ENCODE measurements at regions not wholly inside any gene's neighbourhood (a gene's known extent, or its start where the extent isn't known, plus 50 kb on each side); places are given as distances from the start of the nearest gene placed in this dataset.

- DNase-seq: no peak
Observed at GRCh38 chr9:675697-676370, 165.7 kb upstream of the DMRT1 start.

- DNase-seq: no peak
Observed at GRCh38 chr9:676780-677438, 164.6 kb upstream of the DMRT1 start.

- DNase-seq: no peak
Observed at GRCh38 chr9:677461-678097, 163.9 kb upstream of the DMRT1 start.

GRCh38 chr9:678897-679296 lies 162.6 kb upstream of the DMRT1 start:
- no peak for DNase-seq

GRCh38 chr9:679462-679861 lies 162.0 kb upstream of the DMRT1 start:
- DNase-seq: no peak

GRCh38 chr9:680106-680505 lies 161.4 kb upstream of the DMRT1 start:
- no peak for DNase-seq

GRCh38 chr9:682633-683508 lies 158.6 kb upstream of the DMRT1 start:
- no peak for DNase-seq

GRCh38 chr9:683509-684021 lies 157.9 kb upstream of the DMRT1 start:
- no peak for DNase-seq

- no peak for DNase-seq
Observed at GRCh38 chr9:684054-684890, 157.2 kb upstream of the DMRT1 start.

- DNase-seq: no peak
Observed at GRCh38 chr9:684941-685340, 156.6 kb upstream of the DMRT1 start.

GRCh38 chr9:686321-686813 lies 155.1 kb upstream of the DMRT1 start:
- DNase-seq: no peak

GRCh38 chr9:687034-687785 lies 154.3 kb upstream of the DMRT1 start:
- DNase-seq: no peak

GRCh38 chr9:687994-688393 lies 153.5 kb upstream of the DMRT1 start:
- no peak for DNase-seq

- no peak for DNase-seq
Observed at GRCh38 chr9:690517-691111, 150.9 kb upstream of the DMRT1 start.

- DNase-seq: no peak
Observed at GRCh38 chr9:691825-692400, 149.6 kb upstream of the DMRT1 start.

- no peak for DNase-seq
Observed at GRCh38 chr9:692636-693129, 148.8 kb upstream of the DMRT1 start.

- DNase-seq: no peak
Observed at GRCh38 chr9:693201-694091, 148.1 kb upstream of the DMRT1 start.

GRCh38 chr9:694092-694402 lies 147.4 kb upstream of the DMRT1 start:
- DNase-seq: no peak

- DNase-seq: no peak
Observed at GRCh38 chr9:694403-695154, 146.9 kb upstream of the DMRT1 start.

Data from RPMI8226 (cell line).